Neural crest cell (in vitro differentiated cells): ENCODE measurements at regions not wholly inside any gene's neighbourhood (a gene's known extent, or its start where the extent isn't known, plus 50 kb on each side); places are given as distances from the start of the nearest gene placed in this dataset.

Experiments
- DNase-seq: peaks from one replicate; pipeline ENCODE4 v3.0.0; 2021; ENCODE audit warnings: low read depth, mixed read lengths, low spot score
- H3K27ac Mint-ChIP-seq: one replicate; pipeline ENCODE4 v1.8.0; 2021; ENCODE audit warnings: mild to moderate bottlenecking, mixed read lengths; ENCODE audit not compliant: unreplicated experiment
- H3K27me3 Mint-ChIP-seq: 2 replicates; pipeline ENCODE4 v1.8.0; 2021; ENCODE audit warnings: low read depth, mild to moderate bottlenecking, mixed read lengths
- H3K36me3 Mint-ChIP-seq: 2 replicates; pipeline ENCODE4 v1.8.0; 2021; ENCODE audit warnings: low read depth, mild to moderate bottlenecking, mixed read lengths
- H3K4me1 Mint-ChIP-seq: 2 replicates; pipeline ENCODE4 v1.8.0; 2021; ENCODE audit warnings: mixed read lengths
- H3K4me3 Mint-ChIP-seq: one replicate; pipeline ENCODE4 v1.8.0; 2021; ENCODE audit warnings: mild to moderate bottlenecking, mixed read lengths
- H3K9me3 Mint-ChIP-seq: 2 replicates; pipeline ENCODE4 v1.8.0; 2021; ENCODE audit warnings: mixed read lengths
- TF ChIP-seq, protein P1 (sequence below): fragments of 200-600 bp; sonication (generic); conservative IDR thresholded peaks from 2 replicates; pipeline ENCODE4 v1.5.0; 2021; ENCODE audit warnings: antibody characterized with exemption, mild to moderate bottlenecking

GRCh38 chr2:164306872-164307271 is 314.4 kb downstream of the GRB14 start:
- DNase-seq = no peak
- H3K27ac Mint-ChIP-seq = no peak overlapping the region
- no peak overlapping the region for H3K4me3 Mint-ChIP-seq
- no peaks in the 10 kb centered on the region for H3K27me3 Mint-ChIP-seq
- TF ChIP-seq, protein P1, sequence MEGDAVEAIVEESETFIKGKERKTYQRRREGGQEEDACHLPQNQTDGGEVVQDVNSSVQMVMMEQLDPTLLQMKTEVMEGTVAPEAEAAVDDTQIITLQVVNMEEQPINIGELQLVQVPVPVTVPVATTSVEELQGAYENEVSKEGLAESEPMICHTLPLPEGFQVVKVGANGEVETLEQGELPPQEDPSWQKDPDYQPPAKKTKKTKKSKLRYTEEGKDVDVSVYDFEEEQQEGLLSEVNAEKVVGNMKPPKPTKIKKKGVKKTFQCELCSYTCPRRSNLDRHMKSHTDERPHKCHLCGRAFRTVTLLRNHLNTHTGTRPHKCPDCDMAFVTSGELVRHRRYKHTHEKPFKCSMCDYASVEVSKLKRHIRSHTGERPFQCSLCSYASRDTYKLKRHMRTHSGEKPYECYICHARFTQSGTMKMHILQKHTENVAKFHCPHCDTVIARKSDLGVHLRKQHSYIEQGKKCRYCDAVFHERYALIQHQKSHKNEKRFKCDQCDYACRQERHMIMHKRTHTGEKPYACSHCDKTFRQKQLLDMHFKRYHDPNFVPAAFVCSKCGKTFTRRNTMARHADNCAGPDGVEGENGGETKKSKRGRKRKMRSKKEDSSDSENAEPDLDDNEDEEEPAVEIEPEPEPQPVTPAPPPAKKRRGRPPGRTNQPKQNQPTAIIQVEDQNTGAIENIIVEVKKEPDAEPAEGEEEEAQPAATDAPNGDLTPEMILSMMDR = no peak
- H3K36me3 Mint-ChIP-seq = no peaks in the 10 kb centered on the region
- H3K9me3 Mint-ChIP-seq = peaks cover 5% of the 10 kb centered on the region
- no peaks in the 10 kb centered on the region for H3K4me1 Mint-ChIP-seq

DNA sequence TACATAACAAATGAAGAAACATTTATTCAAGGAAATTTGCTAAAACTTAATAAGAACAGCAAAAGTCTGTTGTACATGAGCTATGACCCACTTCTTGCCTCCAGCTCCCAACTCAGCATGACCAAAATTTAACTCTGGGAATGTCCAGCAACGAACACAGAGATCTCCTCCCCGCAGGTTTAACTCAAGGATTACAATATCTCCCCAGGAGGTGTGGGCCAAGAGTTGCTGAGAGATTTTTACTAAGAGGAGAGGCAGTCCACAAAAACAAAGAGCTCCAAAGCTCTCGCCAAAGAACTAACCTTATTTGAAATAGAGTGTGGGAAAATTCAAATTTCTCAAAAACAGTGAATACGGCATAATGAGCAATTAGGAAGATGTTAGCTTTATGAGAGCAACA is 318.5 kb downstream of the GRB14 start:
- Mint-ChIP-seq H3K36me3 (no peaks in the 10 kb centered on the region), H3K4me3 (no peak overlapping the region), H3K27ac (no peak overlapping the region), H3K9me3 (peaks cover 8% of the 10 kb centered on the region), H3K4me1 (no peaks in the 10 kb centered on the region), H3K27me3 (no peaks in the 10 kb centered on the region)
- TF ChIP-seq, protein P1 = no peak
- DNase-seq = no peak

GRCh38 chr2:164288235-164288634 is 333.0 kb downstream of the GRB14 start:
- H3K27ac Mint-ChIP-seq = no peak overlapping the region
- no peak overlapping the region for H3K4me3 Mint-ChIP-seq
- no peak for DNase-seq
- H3K9me3 Mint-ChIP-seq = peaks cover 9% of the 10 kb centered on the region
- H3K27me3 Mint-ChIP-seq = no peaks in the 10 kb centered on the region
- TF ChIP-seq, protein P1 = no peak
- no peaks in the 10 kb centered on the region for H3K4me1 Mint-ChIP-seq
- peaks cover 2% of the 10 kb centered on the region for H3K36me3 Mint-ChIP-seq

GRCh38 chr2:164287056-164287455 is 334.2 kb downstream of the GRB14 start:
- no peaks in the 10 kb centered on the region for H3K4me1 Mint-ChIP-seq
- no peak for DNase-seq
- H3K27me3 Mint-ChIP-seq = no peaks in the 10 kb centered on the region
- TF ChIP-seq, protein P1 = no peak
- H3K9me3 Mint-ChIP-seq = peaks cover 5% of the 10 kb centered on the region
- H3K4me3 Mint-ChIP-seq = no peak overlapping the region
- H3K27ac Mint-ChIP-seq = no peak overlapping the region
- peaks cover 2% of the 10 kb centered on the region for H3K36me3 Mint-ChIP-seq

DNA sequence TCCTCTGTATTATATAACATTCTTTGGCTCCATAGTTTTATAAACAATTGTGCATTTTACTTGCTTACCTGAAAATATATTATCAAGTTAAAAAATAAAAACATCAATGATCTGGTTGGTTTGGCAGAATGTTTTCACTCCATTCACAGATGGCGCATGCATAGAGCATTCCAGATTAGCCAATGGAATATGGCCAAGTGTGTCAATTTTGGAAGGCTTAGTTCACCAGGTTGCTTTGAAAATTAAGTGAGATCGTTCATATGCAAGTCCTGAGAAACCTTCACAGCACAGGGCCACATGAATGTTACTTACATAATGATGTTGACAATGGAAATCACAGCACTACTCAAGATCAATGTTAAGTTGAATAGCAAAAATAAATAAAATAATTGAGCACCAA is 335.7 kb downstream of the GRB14 start:
- Mint-ChIP-seq H3K4me1 (no peaks in the 10 kb centered on the region), H3K36me3 (peaks cover 2% of the 10 kb centered on the region), H3K9me3 (peaks cover 3% of the 10 kb centered on the region), H3K27me3 (no peaks in the 10 kb centered on the region), H3K27ac (no peak overlapping the region), H3K4me3 (no peak overlapping the region)
- no peak for DNase-seq
- TF ChIP-seq, protein P1 = no peak

GRCh38 chr2:164281896-164282295 is 339.4 kb downstream of the GRB14 start:
- Mint-ChIP-seq H3K9me3 (peaks cover 8% of the 10 kb centered on the region), H3K4me1 (peaks cover under 1% of the 10 kb centered on the region), H3K4me3 (no peak overlapping the region), H3K27ac (no peak overlapping the region), H3K36me3 (no peaks in the 10 kb centered on the region), H3K27me3 (no peaks in the 10 kb centered on the region)
- DNase-seq = no peak
- TF ChIP-seq, protein P1 = no peak
